GM18858 (cell line): ENCODE measurements at regions not wholly inside any gene's neighbourhood (a gene's known extent, or its start where the extent isn't known, plus 50 kb on each side); places are given as distances from the start of the nearest gene placed in this dataset.
A peak's percentile ranks its signal among the peaks of the same experiment; 100 is the strongest.
"Not testable (repeated sequence)": the region's sequence is repeated elsewhere in the genome, so short reads cannot be mapped to it uniquely, and the experiment has no call there.

Source experiments
- ATAC-seq: cut with Tn5 transposase; IDR thresholded peaks from one replicate; pipeline ENCODE4 v1.9.1; 2021; ENCODE audit not compliant: unreplicated experiment

DNA sequence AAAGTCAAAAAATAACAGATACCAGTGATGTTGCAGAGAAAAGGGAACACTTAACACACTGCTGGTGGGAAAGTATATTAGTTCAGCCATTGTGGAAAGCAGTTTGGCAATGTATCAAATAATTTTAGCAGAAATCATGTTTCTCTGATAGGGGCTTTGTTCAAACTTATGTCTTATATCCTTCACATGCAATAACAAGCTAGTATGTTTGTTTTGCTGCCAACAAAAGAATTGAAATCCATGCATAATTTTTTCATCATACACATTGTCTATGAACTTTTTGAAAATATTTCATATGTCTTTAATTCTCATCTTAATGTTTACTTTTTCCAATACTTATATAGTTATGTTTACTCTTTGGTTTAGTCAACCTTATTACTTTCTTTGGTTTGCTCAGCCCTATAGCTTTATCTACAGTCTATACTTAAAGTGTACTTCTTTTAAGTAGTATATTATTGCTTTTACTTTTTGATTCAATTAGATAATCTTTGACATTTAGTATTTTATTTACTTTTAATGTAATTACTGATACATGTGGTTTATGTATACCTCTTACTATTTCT lies 639.6 kb upstream of the CBLB start:
- ATAC-seq, result no peak

DNA sequence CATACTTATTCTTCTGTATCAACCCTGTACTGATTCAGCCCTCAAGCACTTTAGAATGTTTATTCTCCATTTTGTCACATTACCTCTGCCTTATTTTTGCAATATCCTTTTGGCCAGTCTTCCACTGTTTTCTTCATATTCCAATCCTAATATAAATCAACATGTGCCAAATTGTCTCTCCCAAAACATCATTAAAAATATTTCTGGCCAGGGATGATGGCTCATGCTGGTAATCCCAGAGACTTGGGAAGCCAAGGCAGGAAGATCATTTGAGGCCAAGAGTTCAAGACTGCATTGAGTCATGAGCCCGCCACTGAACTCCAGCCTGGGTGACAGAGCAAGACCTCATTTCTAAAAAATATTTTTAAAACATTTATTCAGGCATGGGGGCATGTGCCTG lies 641.4 kb upstream of the CBLB start:
- ATAC-seq, result no peak

GRCh38 chr3:106512846-106513245 lies 644.0 kb upstream of the CBLB start:
- ATAC-seq, result no peak

- no peak for ATAC-seq
Observed at GRCh38 chr3:106514431-106514830, 645.6 kb upstream of the CBLB start.

DNA sequence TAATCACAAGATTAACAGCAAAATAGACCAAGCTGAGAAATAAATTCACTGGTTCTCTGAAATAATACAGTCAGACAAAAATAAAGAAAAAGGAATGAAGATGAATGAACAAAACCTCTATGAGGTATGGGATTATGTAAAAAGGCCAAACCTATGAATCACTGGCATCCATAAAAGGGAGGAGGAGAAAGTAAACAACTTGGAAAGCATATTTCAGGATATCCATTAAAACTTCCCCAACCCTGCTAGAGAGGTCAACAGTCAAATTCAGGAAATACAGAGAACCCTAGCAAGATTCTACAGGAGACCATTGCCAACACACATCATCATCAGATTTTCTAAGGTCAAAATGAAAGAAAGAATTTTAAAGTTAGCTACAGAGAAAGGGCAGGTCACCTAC lies 649.7 kb upstream of the CBLB start:
- ATAC-seq, result no peak

DNA sequence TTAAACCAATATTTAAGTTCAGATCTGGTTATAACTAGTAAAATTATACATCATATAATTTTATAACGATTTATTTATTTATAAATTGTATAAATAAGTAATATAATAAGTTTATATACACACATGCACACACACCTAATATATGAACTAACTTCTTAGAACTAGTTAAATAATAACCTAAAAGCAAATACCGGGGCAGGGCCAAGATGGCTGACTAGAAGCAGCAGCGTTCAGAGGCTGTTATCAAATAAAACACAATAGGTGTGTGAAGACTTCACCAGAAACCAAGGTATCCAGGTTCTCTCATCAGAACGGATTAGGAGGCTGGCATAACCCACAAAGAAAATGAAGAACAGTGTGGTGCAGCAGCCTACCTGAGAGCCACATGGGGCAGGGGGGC lies 653.6 kb upstream of the CBLB start:
- ATAC-seq, result no peak

GRCh38 chr3:106528932-106529331 lies 660.1 kb upstream of the CBLB start:
- no peak for ATAC-seq

- no peak for ATAC-seq
Observed at GRCh38 chr3:106529738-106530137, 660.9 kb upstream of the CBLB start.

- no peak for ATAC-seq
Observed at GRCh38 chr3:106530367-106530766, 661.6 kb upstream of the CBLB start.

- ATAC-seq, result not testable (repeated sequence)
Observed at GRCh38 chr3:106531771-106532329, 663.0 kb upstream of the CBLB start.

DNA sequence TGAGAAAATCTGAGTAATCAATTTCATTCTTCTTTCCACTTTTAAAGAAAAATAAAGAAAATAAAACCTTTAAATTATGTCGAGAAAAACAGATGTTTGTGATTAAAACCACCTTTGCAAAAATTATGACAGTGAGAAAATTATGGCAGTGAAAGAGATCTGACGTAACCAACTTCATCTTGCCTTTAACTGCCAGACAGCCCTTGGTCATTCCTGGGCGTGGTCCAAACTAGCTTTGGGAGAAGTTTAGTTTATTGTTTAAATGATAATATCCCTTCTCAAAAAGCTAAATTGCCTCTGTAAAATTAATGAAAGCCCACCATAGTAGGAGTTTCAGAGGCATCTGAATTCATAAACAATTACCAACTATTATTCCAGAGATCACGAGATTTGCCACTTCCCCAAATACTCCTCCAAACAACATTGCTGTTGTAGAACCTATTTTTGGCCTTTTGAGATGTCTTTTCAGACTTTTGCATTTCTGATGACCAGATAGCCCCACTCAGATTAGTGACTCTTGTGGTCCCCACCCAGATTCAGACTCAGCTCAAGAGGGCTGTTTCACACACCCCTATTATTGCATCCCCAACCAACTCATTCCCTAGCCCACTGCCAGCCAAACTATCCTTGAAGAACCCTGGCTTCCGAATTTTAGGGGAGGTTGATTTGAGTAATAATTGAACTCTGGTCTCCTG lies 664.4 kb upstream of the CBLB start:
- no peak for ATAC-seq

GRCh38 chr3:106533788-106534160 lies 665.0 kb upstream of the CBLB start:
- ATAC-seq, result no peak

DNA sequence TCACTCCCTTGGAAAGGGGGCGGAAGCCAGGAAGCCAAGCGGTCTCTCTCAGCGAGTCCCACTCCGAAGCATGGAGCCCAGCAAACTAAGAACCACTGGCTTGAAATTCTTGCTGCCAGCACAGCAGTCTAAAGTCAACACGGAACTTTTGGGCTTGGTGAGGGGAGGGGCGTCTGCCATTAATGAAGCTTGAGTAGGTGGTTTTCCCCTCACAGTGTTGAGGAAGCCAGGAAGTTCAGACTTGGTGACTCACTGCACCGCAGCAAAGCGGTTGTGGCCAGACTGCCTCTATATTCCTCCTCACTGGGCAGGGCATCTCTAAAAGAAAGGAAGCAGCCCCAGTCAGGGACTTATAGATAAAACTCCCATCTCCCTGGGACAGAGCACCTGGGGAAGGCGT lies 665.4 kb upstream of the CBLB start:
- ATAC-seq, result no peak

- ATAC-seq, result no peak
Observed at GRCh38 chr3:106540743-106541142, 671.9 kb upstream of the CBLB start.

- peak; percentile 71 for ATAC-seq
Observed at GRCh38 chr3:106542101-106542769, 673.4 kb upstream of the CBLB start.

DNA sequence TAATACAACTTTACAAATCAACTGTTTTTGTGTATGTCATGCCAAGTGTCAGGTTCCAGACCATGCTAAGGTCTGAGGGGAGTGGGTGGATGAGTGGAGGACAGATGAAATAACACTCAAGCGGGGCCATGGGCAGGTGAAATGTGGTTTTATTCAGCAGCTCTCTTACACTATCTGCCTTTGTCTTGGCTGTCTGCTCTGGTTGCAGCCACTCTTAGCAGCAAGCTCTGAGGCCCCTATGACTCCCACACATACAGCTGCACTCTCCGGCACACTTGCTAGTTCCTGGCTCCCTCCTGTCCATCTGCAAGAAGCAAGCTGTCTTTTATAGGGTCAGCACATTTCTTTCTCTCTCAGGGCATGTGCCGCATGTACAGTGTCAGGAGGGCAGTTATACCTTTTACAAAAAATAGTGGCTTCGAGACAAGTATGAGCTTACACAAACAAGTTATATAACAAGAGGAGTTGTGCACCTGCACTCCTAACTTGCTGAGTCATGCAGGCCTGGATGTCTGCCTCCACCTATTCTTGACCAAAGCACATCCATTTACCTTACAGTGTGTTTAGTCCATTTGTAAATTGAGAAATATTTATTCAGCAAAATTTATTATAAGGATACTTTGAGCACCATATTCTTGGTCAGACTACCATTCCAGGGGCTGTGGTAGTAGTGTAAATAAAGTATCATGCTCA lies 683.7 kb upstream of the CBLB start:
- ATAC-seq, result no peak

- no peak for ATAC-seq
Observed at GRCh38 chr3:106560451-106560966, 691.7 kb upstream of the CBLB start.

DNA sequence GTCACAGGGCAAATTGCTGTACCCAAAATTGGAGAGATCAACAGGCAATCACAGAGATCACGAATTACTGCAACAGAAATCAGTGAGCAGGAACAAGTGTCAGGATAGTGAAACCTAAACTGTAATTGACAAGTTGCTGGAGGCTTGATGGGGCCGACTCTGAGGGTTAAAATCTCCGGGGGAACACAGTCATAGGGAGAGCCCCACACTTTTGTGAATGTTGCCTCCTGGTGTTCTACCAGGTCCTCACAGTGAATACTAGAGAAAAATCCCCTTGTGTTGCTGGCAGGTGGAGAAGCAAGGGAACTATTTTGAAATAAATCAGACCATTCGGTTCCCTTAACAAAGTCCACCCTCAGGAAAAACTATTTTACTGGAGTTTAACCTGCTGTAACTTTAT lies 697.5 kb upstream of the CBLB start:
- ATAC-seq, result peak; percentile 93

DNA sequence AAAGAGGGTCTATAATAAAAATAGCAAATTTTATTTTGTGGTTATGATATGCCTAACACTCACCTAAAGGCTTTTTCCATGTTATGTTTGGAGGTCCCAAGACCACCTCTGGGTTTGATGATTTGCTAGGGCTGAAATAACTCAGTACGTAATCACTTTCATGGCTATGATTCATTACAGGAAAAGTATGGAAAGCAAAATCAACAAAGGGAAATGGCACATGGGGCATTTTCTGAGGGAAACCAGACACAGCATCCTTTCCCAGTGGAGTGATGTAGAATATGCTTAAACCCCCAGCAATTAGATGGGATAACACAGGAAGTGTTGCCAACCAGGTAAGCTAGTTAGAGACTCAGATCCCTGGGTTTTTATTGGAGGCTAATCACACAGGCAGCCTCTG lies 701.6 kb upstream of the CBLB start:
- no peak for ATAC-seq

- no peak for ATAC-seq
Observed at GRCh38 chr3:106573605-106574004, 704.8 kb upstream of the CBLB start.

DNA sequence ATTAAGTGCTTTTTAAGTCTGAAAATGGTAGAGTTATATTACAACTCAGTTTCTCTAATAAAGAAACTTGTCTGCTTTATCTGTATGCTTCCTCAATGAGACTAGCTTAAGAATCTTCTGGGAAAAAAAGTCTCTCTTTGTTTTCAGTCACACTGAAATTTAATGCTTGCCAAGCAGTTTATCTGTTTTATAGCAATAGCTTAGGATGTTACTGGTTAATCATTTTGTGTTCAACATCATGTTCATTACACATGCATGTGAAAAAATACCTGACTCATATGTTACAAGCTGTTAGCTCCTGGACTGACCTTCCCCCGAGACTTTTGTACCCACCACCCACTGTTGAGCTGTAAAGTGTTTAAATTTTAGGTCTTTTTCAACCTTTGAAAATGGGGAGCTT lies 706.2 kb upstream of the CBLB start:
- ATAC-seq, result no peak
